Trophoblast cell (in vitro differentiated cells and primary cell): ENCODE measurements at regions not wholly inside any gene's neighbourhood (a gene's known extent, or its start where the extent isn't known, plus 50 kb on each side); places are given as distances from the start of the nearest gene placed in this dataset.
A peak's percentile ranks its signal among the peaks of the same experiment; 100 is the strongest.

Source experiments
- DNase-seq, 2 donors: peaks; one replicate each; pipeline ENCODE4 v3.0.0-alpha.2; 2016
- H2AFZ ChIP-seq: 2 replicates; pipeline ENCODE4 v1.6.1; 2013; ENCODE audit warnings: low read length, moderate library complexity, mild to moderate bottlenecking; ENCODE audit not compliant: insufficient read depth, poor library complexity
- H2AK5ac ChIP-seq: 2 replicates; pipeline ENCODE4 v1.6.1; 2013; ENCODE audit warnings: mild to moderate bottlenecking, low read length
- H2BK120ac ChIP-seq: 2 replicates; pipeline ENCODE4 v1.6.1; 2013; ENCODE audit warnings: low read length, mild to moderate bottlenecking, moderate library complexity; ENCODE audit not compliant: insufficient read depth, poor library complexity
- H2BK12ac ChIP-seq: 2 replicates; pipeline ENCODE4 v1.6.1; 2013; ENCODE audit warnings: mild to moderate bottlenecking, low read length, moderate library complexity
- H2BK5ac ChIP-seq: 2 replicates; pipeline ENCODE4 v1.6.1; 2013; ENCODE audit warnings: low read length, low read depth, moderate library complexity, mild to moderate bottlenecking; ENCODE audit not compliant: poor library complexity
- H3K14ac ChIP-seq: 2 replicates; pipeline ENCODE4 v1.6.1; 2013; ENCODE audit warnings: mild to moderate bottlenecking, low read length
- H3K18ac ChIP-seq: 2 replicates; pipeline ENCODE4 v1.6.1; 2013; ENCODE audit warnings: mild to moderate bottlenecking, low read length
- H3K23ac ChIP-seq: 2 replicates; pipeline ENCODE4 v1.6.1; 2013; ENCODE audit warnings: low read length
- H3K27ac ChIP-seq: 2 replicates; pipeline ENCODE4 v1.5.1; 2013; ENCODE audit warnings: low read depth, mild to moderate bottlenecking, inconsistent platforms, low read length, moderate library complexity
- H3K27me3 ChIP-seq: 2 replicates; pipeline ENCODE4 v1.6.1; 2013; ENCODE audit warnings: inconsistent platforms, mild to moderate bottlenecking, low read length, moderate library complexity; ENCODE audit not compliant: insufficient read depth
- H3K36me3 ChIP-seq, 2 experiments: 1 replicate in 1 of 2; 2 replicates in 1 of 2; pipeline ENCODE4 v1.6.1; 2013; ENCODE audit warnings: low read length in 2 of 2, mild to moderate bottlenecking in 2 of 2, moderate library complexity in 1 of 2; ENCODE audit not compliant: insufficient read depth in 2 of 2, control insufficient read depth in 1 of 2
- H3K4ac ChIP-seq: 2 replicates; pipeline ENCODE4 v1.6.1; 2013; ENCODE audit warnings: low read depth, mild to moderate bottlenecking, low read length, moderate library complexity
- H3K4me1 ChIP-seq, 2 experiments: 1 replicate in 1 of 2; 2 replicates in 1 of 2; pipeline ENCODE4 v1.6.1; 2013; ENCODE audit warnings: low read length in 2 of 2, mild to moderate bottlenecking in 2 of 2, moderate library complexity in 1 of 2; ENCODE audit not compliant: insufficient read depth in 2 of 2, control insufficient read depth in 1 of 2
- H3K4me2 ChIP-seq: 2 replicates; pipeline ENCODE4 v1.6.1; 2013; ENCODE audit warnings: inconsistent platforms, mild to moderate bottlenecking, low read length, moderate library complexity
- H3K4me3 ChIP-seq: 2 replicates; pipeline ENCODE4 v1.5.1; 2013; ENCODE audit warnings: mild to moderate bottlenecking, low read depth, low read length, inconsistent platforms
- H3K79me1 ChIP-seq: one replicate; pipeline ENCODE4 v1.6.1; 2013; ENCODE audit warnings: low read length
- H3K79me2 ChIP-seq: 2 replicates; pipeline ENCODE4 v1.6.1; 2013; ENCODE audit warnings: low read length, mild to moderate bottlenecking; ENCODE audit not compliant: control insufficient read depth, insufficient read depth, poor library complexity
- H3K9ac ChIP-seq: 2 replicates; pipeline ENCODE4 v1.6.1; 2013; ENCODE audit warnings: mild to moderate bottlenecking, low read length
- H3K9me3 ChIP-seq: 2 replicates; pipeline ENCODE4 v1.6.1; 2013; ENCODE audit warnings: low read depth, mild to moderate bottlenecking, control low read depth, inconsistent platforms, low read length; ENCODE audit not compliant: insufficient read depth
- H4K12ac ChIP-seq: 2 replicates; pipeline ENCODE4 v1.6.1; 2013; ENCODE audit warnings: low read depth, mild to moderate bottlenecking, low read length, moderate library complexity
- H4K8ac ChIP-seq: 2 replicates; pipeline ENCODE4 v1.6.1; 2013; ENCODE audit warnings: low read depth, mild to moderate bottlenecking, low read length, moderate library complexity
- H4K91ac ChIP-seq: one replicate; pipeline ENCODE4 v1.6.1; 2013; ENCODE audit warnings: low read depth, mild to moderate bottlenecking, low read length, moderate library complexity
- WGBS: extraction: QIAGEN DNeasy Blood & Tissue Kit; methylation state at CpG from one replicate; pipeline ENCODE4 v1.1.7; 2013; ENCODE audit warnings: missing lambda C conversion rate; ENCODE audit not compliant: insufficient read length, insufficient coverage; ENCODE audit errors: extremely low coverage; 5-methylcytosine and 5-hydroxymethylcytosine counted together

DNA sequence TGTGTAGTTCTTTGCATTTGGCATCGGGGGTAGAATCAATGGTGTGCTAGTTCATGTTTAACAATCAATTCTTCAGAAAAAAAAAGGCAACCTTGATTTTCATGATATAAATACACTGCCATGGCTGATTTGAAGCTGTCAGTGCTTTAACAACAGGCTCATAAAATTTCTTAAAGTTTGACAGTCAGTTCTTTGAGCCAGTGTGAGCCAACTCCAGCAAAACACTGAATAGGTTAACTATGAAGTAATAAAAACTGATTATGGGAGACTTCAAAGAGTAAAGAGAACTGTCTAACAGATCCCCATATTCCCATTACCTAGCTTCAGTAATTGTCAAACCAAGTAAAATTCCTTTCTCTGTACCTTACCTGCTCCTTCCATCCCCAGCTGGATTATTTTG lies 241.7 kb upstream of the SUCLG2 start:
- H2BK120ac ChIP-seq = no peak overlapping the region
- no peaks in the 10 kb centered on the region for H3K36me3 ChIP-seq
- H3K79me1 ChIP-seq = no peaks in the 10 kb centered on the region
- DNase-seq = no peak
- no peak overlapping the region for H3K4me3 ChIP-seq
- no CpG with 5 or more reads among the region's 1 CpG for WGBS
- H3K9ac ChIP-seq = no peak overlapping the region
- no peak overlapping the region for H2BK5ac ChIP-seq
- H3K14ac ChIP-seq = no peak overlapping the region
- no peak overlapping the region for H3K27ac ChIP-seq
- H4K8ac ChIP-seq = no peak overlapping the region
- no peak overlapping the region for H3K23ac ChIP-seq
- no peak overlapping the region for H4K12ac ChIP-seq
- H2BK12ac ChIP-seq = no peak overlapping the region
- no peaks in the 10 kb centered on the region for H3K27me3 ChIP-seq
- H3K4ac ChIP-seq = no peak overlapping the region
- H3K79me2 ChIP-seq = no peaks in the 10 kb centered on the region
- H2AFZ ChIP-seq = no peak overlapping the region
- H3K18ac ChIP-seq = no peak overlapping the region
- no peaks in the 10 kb centered on the region for H3K4me1 ChIP-seq
- no peak overlapping the region for H2AK5ac ChIP-seq
- no peak overlapping the region for H3K4me2 ChIP-seq
- H4K91ac ChIP-seq = no peak overlapping the region
- no peaks in the 10 kb centered on the region for H3K9me3 ChIP-seq

DNA sequence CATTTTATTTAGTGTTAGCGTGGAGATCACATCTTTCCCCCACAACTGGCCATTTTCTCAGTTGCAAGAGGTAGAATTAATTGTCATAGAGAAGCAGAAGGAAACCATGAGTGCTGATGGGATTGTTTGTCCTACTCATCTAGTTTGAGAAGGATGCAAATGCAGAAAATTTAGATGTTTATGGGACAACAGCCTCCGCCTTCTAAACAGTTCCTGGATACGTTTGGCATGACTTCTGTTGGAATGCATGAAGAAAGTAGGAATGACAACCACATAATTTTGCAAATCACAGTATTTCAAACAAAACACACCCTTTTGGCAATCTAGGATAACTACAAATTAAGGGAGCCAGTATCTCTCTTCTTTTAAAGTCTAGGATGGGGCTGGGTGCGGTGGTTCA lies 240.1 kb upstream of the SUCLG2 start:
- Histone ChIP-seq H3K79me2 (no peaks in the 10 kb centered on the region), H4K12ac (no peak overlapping the region), H3K4me2 (no peak overlapping the region)

DNA sequence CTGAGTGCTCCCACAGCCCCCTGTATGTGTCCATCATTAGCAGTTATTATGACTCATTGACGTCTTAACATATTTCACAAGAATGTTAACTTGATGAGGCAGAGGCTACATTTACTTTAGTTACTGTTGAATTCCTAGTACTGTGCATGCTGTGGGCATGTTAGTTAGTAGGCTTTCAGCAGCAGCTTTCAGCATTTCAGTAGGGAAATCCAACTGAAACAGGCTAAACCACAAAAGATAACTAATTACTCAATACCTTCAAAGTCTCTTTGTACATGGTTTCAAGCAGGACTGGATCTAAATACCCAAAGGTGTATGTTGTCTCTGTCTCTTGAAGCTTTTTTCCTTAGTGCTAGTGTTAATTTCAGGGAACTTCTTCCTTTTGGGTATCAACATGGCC lies 229.9 kb upstream of the SUCLG2 start:
- Histone ChIP-seq H3K4ac (no peak overlapping the region), H4K12ac (no peak overlapping the region), H3K23ac (no peak overlapping the region), H3K4me1 (no peaks in the 10 kb centered on the region), H2BK5ac (no peak overlapping the region), H3K27ac (no peak overlapping the region), H3K27me3 (no peaks in the 10 kb centered on the region), H3K4me3 (no peak overlapping the region), H2BK120ac (no peak overlapping the region), H3K18ac (no peak overlapping the region), H2AFZ (no peak overlapping the region), H3K14ac (no peak overlapping the region), H3K4me2 (no peak overlapping the region), H3K36me3 (no peaks in the 10 kb centered on the region), H2BK12ac (no peak overlapping the region), H3K9ac (no peak overlapping the region), H3K9me3 (no peaks in the 10 kb centered on the region), H3K79me2 (no peaks in the 10 kb centered on the region), H4K91ac (no peak overlapping the region), H4K8ac (no peak overlapping the region), H3K79me1 (no peaks in the 10 kb centered on the region), H2AK5ac (no peak overlapping the region)
- DNase-seq = peak in 1 of 2 donors; percentile 4
- no CpG with 5 or more reads among the region's 1 CpG for WGBS

More for the DNA sequence above, 240.1 kb upstream of the SUCLG2 start:
- no peak overlapping the region for H3K18ac ChIP-seq
- WGBS = no CpG with 5 or more reads among the region's 4 CpGs
- H4K8ac ChIP-seq = no peak overlapping the region
- no peak overlapping the region for H3K4ac ChIP-seq
- no peak for DNase-seq
- no peaks in the 10 kb centered on the region for H3K4me1 ChIP-seq
- H3K27ac ChIP-seq = no peak overlapping the region
- H3K9ac ChIP-seq = no peak overlapping the region
- H3K36me3 ChIP-seq = no peaks in the 10 kb centered on the region
- no peak overlapping the region for H2BK12ac ChIP-seq
- H3K27me3 ChIP-seq = no peaks in the 10 kb centered on the region
- no peak overlapping the region for H3K4me3 ChIP-seq
- H2BK5ac ChIP-seq = no peak overlapping the region
- H2AFZ ChIP-seq = no peak overlapping the region
- no peak overlapping the region for H2BK120ac ChIP-seq
- no peaks in the 10 kb centered on the region for H3K9me3 ChIP-seq
- H4K91ac ChIP-seq = no peak overlapping the region
- no peak overlapping the region for H2AK5ac ChIP-seq
- H3K79me1 ChIP-seq = no peaks in the 10 kb centered on the region
- no peak overlapping the region for H3K14ac ChIP-seq
- H3K23ac ChIP-seq = no peak overlapping the region

DNA sequence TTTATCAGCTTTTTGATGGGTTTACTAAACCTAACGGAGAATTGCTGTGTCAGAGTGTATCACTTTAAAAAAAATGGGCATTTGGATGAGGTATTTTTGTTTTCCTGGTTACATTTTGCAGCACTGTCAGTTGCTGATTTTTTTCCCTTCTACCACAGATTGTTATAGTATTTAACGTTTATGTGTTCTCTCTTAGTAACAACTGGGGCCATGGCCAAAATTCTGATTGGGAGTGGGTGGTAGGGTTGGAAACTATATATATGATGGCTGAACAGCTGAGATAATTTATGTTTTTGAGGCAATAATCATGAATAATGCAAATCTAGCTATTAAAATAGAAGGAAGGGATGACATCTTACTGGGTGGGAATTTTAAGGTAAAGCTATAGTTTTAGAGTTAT lies 229.4 kb upstream of the SUCLG2 start:
- H2BK12ac ChIP-seq = no peak overlapping the region
- no peak overlapping the region for H3K23ac ChIP-seq
- no peak overlapping the region for H3K4ac ChIP-seq
- H3K9me3 ChIP-seq = no peaks in the 10 kb centered on the region
- no peak overlapping the region for H3K4me2 ChIP-seq
- H3K4me3 ChIP-seq = no peak overlapping the region
- H3K14ac ChIP-seq = no peak overlapping the region
- no peaks in the 10 kb centered on the region for H3K36me3 ChIP-seq
- H4K12ac ChIP-seq = no peak overlapping the region
- H3K9ac ChIP-seq = no peak overlapping the region
- H2AK5ac ChIP-seq = no peak overlapping the region
- DNase-seq = no peak
- no peak overlapping the region for H2BK120ac ChIP-seq
- H3K18ac ChIP-seq = no peak overlapping the region
- no peak overlapping the region for H4K91ac ChIP-seq
- H3K27ac ChIP-seq = no peak overlapping the region
- no peaks in the 10 kb centered on the region for H3K4me1 ChIP-seq
- no peaks in the 10 kb centered on the region for H3K27me3 ChIP-seq
- H3K79me2 ChIP-seq = no peaks in the 10 kb centered on the region
- H3K79me1 ChIP-seq = no peaks in the 10 kb centered on the region
- no CpG with 5 or more reads among the region's 2 CpGs for WGBS
- H2BK5ac ChIP-seq = no peak overlapping the region
- no peak overlapping the region for H4K8ac ChIP-seq
- no peak overlapping the region for H2AFZ ChIP-seq
